CD1c-positive myeloid dendritic cell (primary cell): ENCODE measurements at regions not wholly inside any gene's neighbourhood (a gene's known extent, or its start where the extent isn't known, plus 50 kb on each side); places are given as distances from the start of the nearest gene placed in this dataset.

Experiments
- DNase-seq: peaks from one replicate; pipeline ENCODE4 v3.0.0-alpha.2; 2016; ENCODE audit errors: extremely low spot score

- no peak for DNase-seq
These were observed 59.8 kb downstream of the SOX11 start for GRCh38 chr2:5751873-5752482.

- DNase-seq = no peak
These were observed 64.1 kb downstream of the SOX11 start for GRCh38 chr2:5756272-5756671.

GRCh38 chr2:5758346-5758745 lies 66.2 kb downstream of the SOX11 start:
- DNase-seq = no peak

- DNase-seq = no peak
These were observed 67.8 kb downstream of the SOX11 start for GRCh38 chr2:5759949-5760348.

GRCh38 chr2:5763531-5763930 lies 71.3 kb downstream of the SOX11 start:
- DNase-seq = no peak

GRCh38 chr2:5764041-5764440 lies 71.9 kb downstream of the SOX11 start:
- DNase-seq = no peak

GRCh38 chr2:5766056-5766455 lies 73.9 kb downstream of the SOX11 start:
- no peak for DNase-seq

GRCh38 chr2:5766561-5766960 lies 74.4 kb downstream of the SOX11 start:
- no peak for DNase-seq

GRCh38 chr2:5777131-5777535 lies 84.9 kb downstream of the SOX11 start:
- DNase-seq = no peak

GRCh38 chr2:5781679-5782078 lies 89.5 kb downstream of the SOX11 start:
- no peak for DNase-seq

- no peak for DNase-seq
These were observed 89.9 kb downstream of the SOX11 start for GRCh38 chr2:5782103-5782502.

GRCh38 chr2:5788447-5788846 lies 96.3 kb downstream of the SOX11 start:
- DNase-seq = no peak

- no peak for DNase-seq
These were observed 99.2 kb downstream of the SOX11 start for GRCh38 chr2:5791371-5791770.

- DNase-seq = no peak
These were observed 101.8 kb downstream of the SOX11 start for GRCh38 chr2:5794012-5794411.

- DNase-seq = no peak
These were observed 105.9 kb downstream of the SOX11 start for GRCh38 chr2:5798084-5798483.

- DNase-seq = no peak
These were observed 107.2 kb downstream of the SOX11 start for GRCh38 chr2:5799348-5799747.

GRCh38 chr2:5803547-5803946 lies 111.4 kb downstream of the SOX11 start:
- DNase-seq = no peak

- no peak for DNase-seq
These were observed 126.9 kb downstream of the SOX11 start for GRCh38 chr2:5818961-5819600.

GRCh38 chr2:5824126-5824525 lies 131.9 kb downstream of the SOX11 start:
- DNase-seq = no peak

- no peak for DNase-seq
These were observed 133.5 kb downstream of the SOX11 start for GRCh38 chr2:5825686-5826085.

- DNase-seq = no peak
These were observed 134.9 kb downstream of the SOX11 start for GRCh38 chr2:5826979-5827655.

GRCh38 chr2:5834501-5834900 lies 142.3 kb downstream of the SOX11 start:
- no peak for DNase-seq

GRCh38 chr2:5839550-5839949 lies 147.4 kb downstream of the SOX11 start:
- no peak for DNase-seq
